BJ (cell line): ENCODE measurements at regions not wholly inside any gene's neighbourhood (a gene's known extent, or its start where the extent isn't known, plus 50 kb on each side); places are given as distances from the start of the nearest gene placed in this dataset.

ENCODE experiments used
- CTCF ChIA-PET: fragments of 350-600 bp; formaldehyde crosslinking; extraction: SDS; loops from one replicate; lab custom pipeline; 2021; ENCODE audit warnings: antibody characterized with exemption, inconsistent platforms; lab: Yijun Ruan, JAX
- POLR2A ChIA-PET: fragments of 300-600 bp; sonication (Branson Sonifier 250); formaldehyde crosslinking; extraction: SDS; loops from one replicate; lab custom pipeline; 2021; ENCODE audit warnings: antibody characterized with exemption; lab: Charles Lee
- DNase-seq: peaks from one replicate; pipeline ENCODE4 v3.0.0-alpha.2; 2011; ENCODE audit warnings: low read depth
- H3K27me3 ChIP-seq: 2 replicates; pipeline ENCODE4 v1.6.0; 2011; ENCODE audit warnings: low read length; ENCODE audit not compliant: control insufficient read depth, insufficient read depth
- H3K36me3 ChIP-seq: 2 replicates; pipeline ENCODE4 v1.5.1; 2011; ENCODE audit warnings: low read length; ENCODE audit not compliant: control insufficient read depth, insufficient read depth
- H3K4me3 ChIP-seq: 2 replicates; pipeline ENCODE4 v1.5.1; 2011; ENCODE audit warnings: low read depth, mild to moderate bottlenecking, control low read depth, low read length
- CTCF ChIP-seq: IDR thresholded peaks from 2 replicates; pipeline ENCODE4 v1.5.1; 2011; ENCODE audit warnings: low read depth, mild to moderate bottlenecking, control low read depth, inconsistent platforms, low read length, moderate library complexity; ENCODE audit not compliant: insufficient read depth

GRCh38 chr9:31519826-31520225 lies 864.6 kb upstream of the ACO1 start:
- ChIA-PET CTCF (no interaction called here), POLR2A (no interaction called here)
- Histone ChIP-seq H3K27me3 (no peaks in the 10 kb centered on the region), H3K36me3 (no peaks in the 10 kb centered on the region), H3K4me3 (no peak overlapping the region)
- no peak for TF ChIP-seq CTCF
- DNase-seq: no peak

- CTCF ChIA-PET: no interaction called here
- POLR2A ChIA-PET: no interaction called here
- H3K27me3 ChIP-seq: no peaks in the 10 kb centered on the region
- TF ChIP-seq CTCF: no peak
- H3K4me3 ChIP-seq: no peak overlapping the region
- no peak for DNase-seq
- H3K36me3 ChIP-seq: no peaks in the 10 kb centered on the region
Observed at GRCh38 chr9:31520301-31521085, 864.0 kb upstream of the ACO1 start.

DNA sequence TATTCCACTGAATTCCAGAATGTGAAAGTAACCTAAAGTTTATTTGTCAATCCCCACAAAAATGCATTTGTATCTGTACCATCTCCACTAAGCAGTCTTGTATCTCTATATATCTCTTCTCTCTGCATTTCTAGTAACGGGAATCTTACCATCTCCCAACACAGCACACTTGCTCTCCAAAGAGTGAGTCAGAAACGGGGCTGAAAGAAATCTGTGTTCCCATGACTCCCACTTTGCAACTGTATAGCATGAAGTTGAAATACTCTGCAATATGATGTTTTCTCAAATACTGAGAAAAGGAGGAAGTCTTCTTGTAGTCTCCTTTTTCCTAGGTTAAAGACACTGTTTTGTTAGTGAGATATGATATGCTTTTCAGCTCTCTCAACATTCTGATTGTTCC lies 848.8 kb upstream of the ACO1 start:
- POLR2A ChIA-PET: no interaction called here
- TF ChIP-seq CTCF: no peak
- no peak overlapping the region for H3K4me3 ChIP-seq
- no peak for DNase-seq
- no peaks in the 10 kb centered on the region for H3K27me3 ChIP-seq
- CTCF ChIA-PET: no interaction called here
- H3K36me3 ChIP-seq: no peaks in the 10 kb centered on the region

DNA sequence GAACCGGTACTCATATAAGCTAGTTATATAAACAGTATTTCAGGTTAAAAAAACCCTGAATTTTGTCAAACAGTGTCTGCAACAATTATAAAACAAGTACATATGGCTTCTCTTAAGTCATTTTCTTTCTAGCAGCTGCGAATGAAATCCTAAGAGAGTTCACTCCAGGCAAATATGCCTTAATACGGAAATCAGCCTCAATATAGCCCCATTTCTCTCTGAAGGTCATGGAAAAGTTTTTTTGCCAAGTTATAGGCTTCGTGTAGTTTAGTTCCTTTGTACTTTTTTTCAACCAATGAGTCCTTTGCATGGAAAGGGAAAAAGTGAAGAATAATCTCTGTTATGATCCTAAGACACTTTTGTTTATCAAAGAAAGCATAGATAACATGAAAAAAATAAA lies 848.0 kb upstream of the ACO1 start:
- no peaks in the 10 kb centered on the region for H3K36me3 ChIP-seq
- DNase-seq: no peak
- TF ChIP-seq CTCF: no peak

GRCh38 chr9:31541721-31542281 lies 842.6 kb upstream of the ACO1 start:
- DNase-seq: no peak
- no peak overlapping the region for H3K4me3 ChIP-seq
- no peaks in the 10 kb centered on the region for H3K27me3 ChIP-seq
- TF ChIP-seq CTCF: no peak
- no peaks in the 10 kb centered on the region for H3K36me3 ChIP-seq
- ChIA-PET CTCF (interaction anchor here (1.4 kb wide), 1 partner anchor 32 kb away, joined by 3 read pairs; no protein-coding TSS in a partner anchor), POLR2A (no interaction called here)

More for the DNA sequence above, 848.0 kb upstream of the ACO1 start:
- ChIA-PET POLR2A (no interaction called here), CTCF (no interaction called here)
- H3K4me3 ChIP-seq: no peak overlapping the region
- H3K27me3 ChIP-seq: no peaks in the 10 kb centered on the region
